Adrenal gland (tissue), 5 donors: ENCODE measurements at regions not wholly inside any gene's neighbourhood (a gene's known extent, or its start where the extent isn't known, plus 50 kb on each side); places are given as distances from the start of the nearest gene placed in this dataset.
"Not testable (repeated sequence)": the region's sequence is repeated elsewhere in the genome, so short reads cannot be mapped to it uniquely, and the experiment has no call there.

Experiments used
- CTCF ChIP-seq, 6 experiments: fragments of 450-650 bp in 4 of 6; fragments of 200-600 bp in 2 of 6; sonication (generic) in 1 of 6; IDR thresholded peaks; 1 replicate in 5 of 6; 2 replicates in 1 of 6; pipeline versions ENCODE4 v1.5.1 to v1.8.0; 2016 to 2021; ENCODE audit warnings: antibody characterized with exemption in 6 of 6, mild to moderate bottlenecking in 2 of 6, moderate library complexity in 1 of 6
- POLR2A ChIP-seq, 2 donors: fragments of 450-650 bp; IDR thresholded peaks; one replicate each; pipeline ENCODE4 v1.6.1; 2017; ENCODE audit warnings: antibody characterized with exemption in 2 of 2, mild to moderate bottlenecking in 2 of 2, moderate library complexity in 1 of 2
- donor health status: DM: no; HTN: no; CAD: no.

DNA sequence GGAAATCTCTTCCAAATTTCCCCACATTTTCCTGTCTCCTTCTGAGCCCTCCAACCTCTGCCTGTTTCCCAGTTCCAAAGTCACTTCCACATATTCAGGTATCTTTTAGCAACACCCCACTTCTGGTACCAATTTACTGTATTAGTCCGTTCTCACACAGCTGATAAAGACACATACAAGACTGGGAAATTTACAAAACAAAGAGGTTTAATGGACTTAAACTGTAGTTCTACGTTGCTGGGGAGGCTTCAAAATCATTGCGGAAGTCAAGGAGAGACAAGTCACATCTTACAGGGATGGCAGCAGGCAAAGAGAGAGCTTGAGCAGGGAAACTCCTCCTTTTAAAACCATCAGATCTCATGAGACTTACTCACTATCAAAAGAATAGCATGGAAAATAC lies 122.0 kb downstream of the ALG1L2 start:
- TF ChIP-seq CTCF, POLR2A (IDR thresholded peaks at IDR 0.05): not testable (repeated sequence)
